LNCAP (cell line): ENCODE measurements at regions not wholly inside any gene's neighbourhood (a gene's known extent, or its start where the extent isn't known, plus 50 kb on each side); places are given as distances from the start of the nearest gene placed in this dataset.

Source experiments
- CTCF ChIP-seq: fragments of 450-650 bp; IDR thresholded peaks from 2 replicates; pipeline ENCODE4 v1.5.1; 2017; ENCODE audit warnings: mild to moderate bottlenecking

DNA sequence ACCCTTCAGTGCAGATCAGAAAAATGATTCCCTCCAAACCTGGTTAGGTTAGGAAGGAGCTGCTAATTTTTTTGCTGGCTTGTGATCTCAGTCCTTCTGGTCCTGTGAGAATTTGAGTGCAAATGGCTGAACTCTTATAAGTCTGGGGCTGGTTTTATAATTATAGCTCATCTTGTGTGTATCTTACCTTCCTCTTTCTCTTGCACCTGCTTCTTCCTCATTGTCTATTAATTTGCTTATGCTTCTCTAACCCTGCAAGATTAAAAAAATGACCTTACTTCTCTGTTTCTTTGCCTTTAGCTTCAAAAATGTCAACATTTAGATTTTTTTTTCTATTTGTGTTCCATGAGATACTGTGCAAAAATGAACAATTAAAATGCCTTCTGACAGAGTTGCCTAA is 576.2 kb downstream of the DHX35 start:
- TF ChIP-seq CTCF: no peak

- no peak for TF ChIP-seq CTCF
These were observed 573.2 kb downstream of the DHX35 start for GRCh38 chr20:39535301-39535700.

DNA sequence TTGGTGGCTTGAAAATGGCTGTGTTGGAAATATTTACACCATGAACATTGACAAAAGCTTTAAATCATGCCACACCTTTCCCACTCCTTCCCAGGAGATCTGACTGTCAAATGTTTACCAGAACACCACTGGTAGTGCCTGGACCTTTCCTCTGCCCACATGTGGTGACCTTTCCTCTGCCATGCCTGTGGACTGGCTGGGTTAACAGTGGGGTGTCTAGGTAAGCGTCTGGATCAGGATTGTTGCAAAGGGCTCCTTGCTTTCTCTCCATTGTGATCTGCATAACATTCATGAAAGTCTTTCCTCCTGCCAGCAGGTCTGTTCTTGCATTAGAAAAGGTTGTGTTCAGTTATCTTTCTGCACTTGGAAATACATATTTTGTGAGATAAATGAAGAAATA is 572.7 kb downstream of the DHX35 start:
- no peak for TF ChIP-seq CTCF

DNA sequence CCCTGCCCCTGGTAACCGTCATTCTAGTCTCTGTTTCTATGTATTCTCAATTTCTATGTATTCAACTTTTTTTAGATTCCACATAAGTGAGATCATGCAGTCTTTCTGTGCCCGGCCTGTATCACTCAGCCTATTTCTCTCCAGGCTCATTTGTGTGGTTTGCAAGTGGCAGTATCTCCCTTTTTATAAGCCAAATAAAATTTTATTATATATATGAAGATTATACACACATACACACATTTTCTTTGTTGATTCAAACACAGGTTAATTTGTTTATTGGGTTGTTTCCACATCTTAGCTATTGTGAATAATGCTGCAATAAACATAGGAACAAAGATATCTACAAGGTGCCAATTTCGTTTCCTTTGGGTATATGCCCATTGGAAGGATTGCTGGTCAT is 571.7 kb downstream of the DHX35 start:
- TF ChIP-seq CTCF: no peak

DNA sequence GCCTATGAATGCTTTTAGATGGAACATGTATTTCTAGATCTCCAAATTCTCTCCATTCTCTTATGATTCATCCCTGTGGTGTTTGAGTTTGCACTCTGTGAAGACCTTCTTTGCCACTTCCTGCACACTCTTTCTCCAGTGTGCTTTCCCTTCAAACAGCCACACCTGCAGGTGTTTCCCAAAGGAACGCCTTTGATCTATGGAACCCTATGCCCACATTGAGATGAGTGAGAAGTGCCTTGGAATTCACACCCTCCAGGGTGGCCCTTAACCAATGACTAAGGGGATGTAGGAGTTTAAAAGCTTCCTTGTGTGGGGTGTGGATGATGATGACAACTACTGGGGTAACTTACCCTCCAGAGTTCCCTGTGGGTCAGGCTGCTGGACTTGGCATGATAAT is 570.1 kb downstream of the DHX35 start:
- TF ChIP-seq CTCF: no peak

GRCh38 chr20:39528436-39528835 is 566.3 kb downstream of the DHX35 start:
- TF ChIP-seq CTCF: no peak

DNA sequence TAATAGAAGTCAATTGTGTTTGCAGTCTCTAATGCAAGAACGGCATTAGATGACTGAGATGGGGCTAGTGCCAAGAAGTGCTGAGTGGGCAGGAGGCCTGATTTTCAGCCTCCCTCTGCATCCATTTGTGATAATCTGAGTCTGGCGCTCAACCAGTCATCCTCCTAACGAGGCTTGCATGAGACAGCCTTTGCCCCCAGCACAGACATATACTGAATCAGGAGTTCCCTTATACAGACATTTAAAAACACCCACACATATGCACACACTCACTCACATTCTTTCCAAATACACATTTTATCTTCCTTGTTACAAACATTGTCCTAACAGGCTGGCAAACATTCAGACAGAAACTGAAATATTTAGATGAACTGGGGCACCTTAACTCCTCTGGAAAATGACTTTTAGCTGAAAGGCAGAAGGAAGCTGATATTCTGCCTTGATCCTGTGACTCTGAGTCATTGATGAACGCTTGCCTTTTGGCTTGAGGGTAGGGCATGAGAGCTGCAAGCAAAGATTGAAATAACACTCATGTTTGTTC is 562.3 kb downstream of the DHX35 start:
- no peak for TF ChIP-seq CTCF

DNA sequence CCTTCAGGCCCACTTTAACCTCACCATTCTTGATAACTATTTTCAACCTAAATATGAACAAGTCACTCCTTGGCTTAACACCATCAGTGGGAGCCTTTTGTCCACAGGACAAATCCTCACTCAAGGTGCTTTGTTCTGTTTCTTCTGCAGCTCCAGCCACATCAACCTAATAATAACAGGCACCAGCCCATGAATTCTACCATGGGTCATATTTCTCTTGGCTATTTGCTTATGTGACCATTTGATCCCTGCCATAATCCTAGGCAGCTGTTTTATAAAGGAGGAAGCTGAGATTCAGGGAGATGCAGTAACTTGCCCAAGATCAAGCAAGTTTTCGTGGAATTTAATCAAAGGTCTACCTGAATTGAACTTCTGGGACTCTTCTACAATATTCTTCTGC is 561.3 kb downstream of the DHX35 start:
- no peak for TF ChIP-seq CTCF
